HUDEP-2 (cell line): ENCODE measurements at regions not wholly inside any gene's neighbourhood (a gene's known extent, or its start where the extent isn't known, plus 50 kb on each side); places are given as distances from the start of the nearest gene placed in this dataset.
"Not testable (repeated sequence)": the region's sequence is repeated elsewhere in the genome, so short reads cannot be mapped to it uniquely, and the experiment has no call there.

Source experiments
- DNase-seq, 76 experiments: peaks; one replicate each; lab custom pipeline; 2025; ENCODE audit not compliant: unreplicated experiment in 76 of 76; lab: John Stamatoyannopoulos, UW

DNA sequence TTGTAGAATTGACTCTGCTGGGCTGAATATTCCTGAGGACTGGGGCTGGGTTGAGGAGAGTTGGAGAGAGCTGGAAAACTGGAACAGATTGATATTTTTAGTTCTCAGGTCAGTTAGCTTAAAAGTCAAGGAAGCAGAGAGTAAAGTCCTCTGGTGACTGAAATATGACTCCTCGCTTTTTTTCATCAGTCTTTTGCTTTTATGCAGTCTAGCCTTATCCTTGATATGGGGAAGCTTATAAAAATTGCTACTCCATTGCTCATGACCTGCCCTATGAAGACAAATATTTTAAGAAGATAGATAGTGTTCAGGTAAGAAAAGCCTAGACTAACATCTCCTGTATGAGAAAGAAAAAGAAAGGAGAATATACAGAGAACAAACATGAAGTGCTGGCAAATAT, 152.7 kb downstream of the C4orf33 start:
- DNase-seq, result no peak

DNA sequence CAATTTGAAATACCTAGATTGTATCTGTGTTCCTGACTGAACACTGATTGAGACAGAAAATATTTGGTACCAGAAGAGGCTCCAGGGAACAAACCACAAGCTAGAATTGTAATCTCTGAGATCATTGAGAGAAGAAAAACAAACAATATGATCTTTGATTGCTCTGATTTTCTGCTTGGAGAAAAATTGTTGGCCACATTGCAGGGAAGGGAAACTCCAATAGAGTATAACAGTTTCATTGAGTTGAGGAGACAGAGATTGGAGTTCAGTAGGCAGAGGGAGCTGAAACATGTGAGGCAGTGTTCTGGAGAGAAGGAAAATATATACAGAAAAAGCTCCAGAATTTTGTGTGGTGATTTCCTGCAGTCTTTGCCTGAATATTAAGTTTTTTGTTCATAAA, 158.2 kb downstream of the C4orf33 start:
- no peak for DNase-seq

DNA sequence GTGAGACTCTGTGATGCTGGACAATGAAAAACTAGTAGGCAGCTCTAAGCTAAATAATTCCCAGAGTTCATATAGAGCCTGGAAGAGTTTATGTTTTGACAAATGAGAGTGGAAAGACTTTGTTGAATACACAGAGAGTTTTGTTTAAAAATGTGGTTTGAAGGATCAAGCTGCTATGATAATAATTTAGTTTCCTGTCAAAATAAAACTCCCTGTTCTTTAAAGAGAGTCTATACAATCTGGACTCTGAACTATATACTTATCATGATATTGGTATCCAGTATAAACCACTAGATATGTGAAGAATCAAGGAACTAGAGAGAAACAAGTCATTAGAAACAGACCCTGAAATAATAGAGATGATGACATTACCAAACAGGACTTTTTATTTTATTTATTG, 158.6 kb downstream of the C4orf33 start:
- no peak for DNase-seq

DNA sequence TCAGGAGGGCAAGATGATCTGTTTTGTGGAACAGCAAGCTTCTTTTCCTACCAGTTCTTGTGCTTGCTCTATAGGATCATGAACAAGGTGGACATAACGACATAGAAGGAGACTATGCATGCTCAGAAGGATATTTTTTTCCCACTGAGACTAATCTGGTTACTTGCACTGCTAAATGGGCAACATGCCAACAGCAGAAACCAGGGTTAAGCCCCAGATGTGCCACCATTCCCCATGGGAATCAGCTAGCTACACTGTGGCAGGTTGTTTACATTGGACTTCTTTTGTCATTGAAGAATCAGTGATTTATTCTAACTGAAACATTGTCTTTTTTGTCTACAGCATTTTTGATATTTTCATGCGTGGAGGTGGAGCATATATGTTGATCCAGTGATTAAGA, 165.6 kb downstream of the C4orf33 start:
- no peak for DNase-seq

DNA sequence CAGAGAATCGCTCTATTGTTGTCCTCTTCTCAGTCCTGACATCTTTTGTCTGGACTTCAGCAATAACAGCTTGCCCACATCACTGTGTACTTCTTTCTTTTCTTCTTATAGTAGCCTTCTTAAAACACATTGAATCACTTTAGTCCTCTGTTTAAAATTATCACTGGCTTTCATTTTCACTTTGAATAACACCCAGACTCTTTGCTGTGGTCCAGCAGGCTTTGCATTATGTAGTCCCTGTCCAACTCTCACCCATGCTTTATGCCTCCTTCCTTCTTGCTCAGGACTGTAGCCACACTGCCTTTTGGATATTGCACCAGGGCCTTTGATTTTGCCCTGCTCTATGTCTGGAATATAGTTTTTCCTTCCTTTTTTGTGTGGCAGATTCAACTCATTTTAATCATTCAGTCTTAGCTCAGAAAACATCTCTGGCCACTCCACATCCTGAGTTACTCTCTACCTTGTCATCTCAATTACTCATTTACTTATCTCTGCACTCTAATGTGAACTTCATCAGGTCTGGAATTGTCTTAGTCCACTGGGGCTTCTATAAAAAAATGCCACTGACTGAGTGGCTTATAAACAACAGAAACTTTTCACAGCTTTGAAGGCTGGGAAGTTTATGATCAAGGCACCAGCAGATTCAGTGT, 168.2 kb downstream of the C4orf33 start:
- no peak for DNase-seq

DNA sequence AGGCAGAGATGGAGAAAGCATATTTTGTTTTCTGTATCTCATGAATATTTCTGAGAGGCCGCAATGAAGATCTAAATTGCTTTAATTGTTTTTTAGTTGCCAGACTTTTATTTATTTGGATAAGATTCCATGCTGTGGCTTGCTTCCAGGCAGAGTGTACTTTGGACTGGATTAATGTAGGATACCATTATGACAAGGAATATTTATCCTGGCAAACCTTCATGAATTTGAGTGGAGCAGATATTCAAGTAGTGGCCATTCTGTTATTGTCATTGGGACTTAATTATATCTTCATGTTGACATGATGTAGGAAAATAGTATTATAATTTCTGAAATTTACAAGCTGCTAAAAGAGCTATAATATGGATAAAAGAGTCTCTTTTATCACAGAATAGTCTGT, 182.9 kb downstream of the C4orf33 start:
- DNase-seq, result no peak

DNA sequence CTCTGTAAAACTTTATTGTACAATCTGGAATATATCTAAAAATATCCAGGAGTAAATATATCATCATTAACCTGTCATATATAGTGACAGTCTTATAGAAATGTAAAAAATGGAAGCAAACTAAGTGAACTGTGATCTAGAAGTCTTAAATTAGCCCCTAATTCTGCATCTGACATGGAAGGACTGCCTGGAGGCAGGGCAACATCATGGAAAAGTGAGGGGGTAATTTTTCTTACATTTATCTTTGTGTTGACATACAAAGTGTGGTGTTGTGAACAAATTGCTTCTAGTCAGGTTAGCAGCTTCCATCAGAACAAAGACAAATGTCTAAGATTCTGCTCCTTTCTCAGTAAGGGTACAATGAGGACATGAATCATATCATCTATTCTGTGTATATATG, 186.3 kb downstream of the C4orf33 start:
- DNase-seq, result no peak

DNA sequence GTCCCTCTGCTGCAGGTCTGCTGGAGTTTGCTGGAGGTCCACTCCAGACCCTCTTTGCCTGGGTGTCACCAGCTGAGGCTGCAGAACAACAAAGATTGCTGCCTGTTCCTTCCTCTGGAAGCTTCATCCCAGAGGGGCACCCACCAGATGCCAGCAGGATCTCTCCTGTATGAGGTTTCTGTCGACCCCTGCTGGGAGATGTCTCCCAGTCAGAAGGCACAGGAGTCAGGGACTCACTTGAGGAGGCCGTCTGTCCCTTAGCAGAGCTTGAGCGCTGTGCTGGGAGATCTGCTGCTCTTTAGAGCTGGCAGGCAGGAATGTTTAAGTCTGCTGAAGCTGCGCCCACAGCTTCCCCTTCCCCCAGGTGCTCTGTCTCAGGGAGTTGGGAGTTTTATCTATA, 196.2 kb downstream of the C4orf33 start:
- not testable (repeated sequence) for DNase-seq

DNA sequence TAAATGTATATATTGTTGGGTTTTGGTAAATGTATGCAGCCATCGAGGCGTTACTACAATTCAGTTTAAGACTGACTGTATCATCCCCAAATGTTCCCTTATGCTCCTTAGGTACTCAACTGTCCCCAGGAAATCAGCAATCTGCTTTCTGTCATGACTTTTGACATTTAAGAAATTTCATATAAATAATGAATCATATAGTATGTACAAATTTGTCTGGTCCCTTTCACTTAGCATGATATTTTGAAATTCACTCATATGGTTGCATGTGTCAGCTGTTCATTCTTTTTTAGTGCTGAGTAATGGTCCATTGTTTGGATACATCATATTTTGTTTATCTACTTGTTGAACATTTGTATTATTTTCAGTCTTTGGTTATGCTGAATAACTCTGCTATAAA, 218.8 kb downstream of the C4orf33 start:
- no peak for DNase-seq

DNA sequence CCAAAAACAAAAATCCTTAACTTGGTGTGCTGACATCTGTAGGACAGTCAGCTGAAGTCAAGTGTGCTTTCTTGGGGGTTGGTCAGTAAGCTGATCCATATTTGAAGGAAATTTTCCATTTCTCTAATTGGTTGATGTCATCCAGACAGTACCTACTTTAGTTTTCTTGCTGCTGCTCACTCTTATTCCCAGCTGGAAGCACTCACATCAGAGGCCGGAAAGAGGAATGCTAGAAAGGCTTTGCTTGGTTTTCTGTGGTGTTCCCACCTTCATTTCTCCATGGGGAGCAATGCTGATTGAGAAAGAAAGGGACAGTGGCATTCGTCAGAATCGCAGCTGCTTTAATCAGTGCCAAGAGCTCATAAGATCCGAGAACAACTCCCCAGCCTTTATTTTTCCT, 227.0 kb downstream of the C4orf33 start:
- DNase-seq, result no peak

DNA sequence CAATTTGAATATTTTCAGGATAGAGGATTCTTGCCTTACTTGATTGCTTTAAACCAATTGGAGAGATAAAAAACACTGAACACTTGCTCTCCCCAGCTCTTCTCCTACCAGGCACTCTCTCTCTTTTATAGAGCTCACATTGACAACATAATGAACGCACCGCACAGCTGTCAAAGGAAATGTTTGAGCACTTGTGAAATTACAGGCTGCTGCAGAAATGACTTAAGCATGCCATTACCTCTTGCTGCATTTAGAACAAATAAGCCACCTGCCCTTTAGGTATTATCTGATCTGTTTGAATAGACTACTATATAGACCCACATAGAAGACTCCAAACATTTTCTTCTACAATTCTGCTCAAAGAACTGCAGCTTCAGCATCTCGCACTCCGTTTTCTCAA, 227.7 kb downstream of the C4orf33 start:
- no peak for DNase-seq

DNA sequence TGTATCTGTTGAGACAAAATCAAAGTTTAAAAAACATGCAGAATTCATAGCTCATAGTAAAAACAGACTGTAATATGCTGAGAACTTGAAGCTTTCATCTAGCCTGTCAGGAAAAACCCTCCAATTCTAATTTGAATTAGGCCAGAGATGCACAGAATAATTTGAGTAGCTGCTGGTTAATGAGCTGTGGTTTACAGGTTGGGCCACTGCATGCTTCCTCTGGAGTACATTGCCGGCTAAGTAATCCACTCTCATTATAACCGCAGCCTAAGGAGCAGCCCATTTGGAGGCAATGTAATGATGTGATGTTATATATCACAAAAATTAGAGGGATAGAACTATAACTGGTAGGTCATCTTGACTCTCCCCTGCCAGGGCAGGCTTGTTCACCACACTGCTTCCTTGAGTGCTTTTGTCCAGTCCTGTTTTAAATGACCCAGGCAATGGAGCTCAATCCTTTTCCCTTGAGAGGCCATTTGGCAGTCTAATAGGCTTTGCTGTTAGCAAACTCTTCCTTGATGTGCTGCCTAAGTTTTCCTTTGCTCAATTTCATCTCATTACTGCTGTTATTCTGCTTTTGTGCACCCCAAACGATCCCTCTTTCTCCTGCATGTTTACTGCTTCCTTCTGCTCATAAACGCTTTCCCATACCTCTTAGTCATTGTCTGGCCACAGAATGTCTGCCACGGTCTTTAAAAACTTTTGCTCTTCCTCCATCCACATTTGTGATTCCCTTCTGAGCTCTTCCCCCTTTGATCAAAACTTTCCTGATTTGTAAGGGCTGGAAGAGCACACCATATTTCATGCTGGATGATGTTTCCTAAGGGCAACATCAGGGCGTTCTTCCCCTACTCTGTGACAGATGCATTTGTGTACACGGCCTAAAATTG, 230.9 kb downstream of the C4orf33 start:
- no peak for DNase-seq

DNA sequence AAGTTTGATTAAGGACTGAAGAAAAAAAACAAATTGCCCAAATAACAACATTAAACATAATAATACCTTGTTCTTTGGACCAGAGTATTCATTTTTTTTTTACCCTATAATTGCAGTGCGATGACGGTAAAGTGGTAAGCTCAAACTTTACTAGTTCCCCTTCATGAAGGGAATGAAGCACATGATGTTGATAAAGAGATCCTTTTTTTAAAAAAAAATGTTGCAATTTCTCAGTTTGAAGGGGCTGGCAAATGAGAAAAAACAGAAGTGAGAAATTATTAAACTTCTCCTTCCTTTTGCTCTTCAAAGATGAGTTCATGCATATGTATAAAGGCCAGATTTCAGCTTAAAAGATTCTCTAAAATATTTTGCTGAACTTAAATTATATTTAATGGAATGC, 231.7 kb downstream of the C4orf33 start:
- no peak for DNase-seq

DNA sequence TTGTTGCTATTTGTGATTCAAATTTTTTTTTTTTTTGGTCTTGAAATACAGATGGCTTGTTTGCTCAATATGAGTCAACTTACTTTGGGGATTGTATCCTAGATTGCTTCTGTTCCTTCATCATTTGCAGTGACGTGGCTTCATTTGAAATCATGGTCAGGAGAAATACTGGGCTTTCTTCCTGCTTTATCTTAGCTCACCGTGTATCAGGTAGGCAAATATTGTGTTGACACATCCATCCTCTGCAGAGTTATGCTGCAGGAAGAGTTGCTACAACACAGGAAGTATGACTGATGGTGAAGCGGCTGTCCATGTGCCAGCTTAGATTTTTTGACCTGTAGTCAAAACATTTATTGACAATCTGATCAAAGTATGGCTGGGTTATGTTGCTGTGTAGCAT, 232.2 kb downstream of the C4orf33 start:
- no peak for DNase-seq

DNA sequence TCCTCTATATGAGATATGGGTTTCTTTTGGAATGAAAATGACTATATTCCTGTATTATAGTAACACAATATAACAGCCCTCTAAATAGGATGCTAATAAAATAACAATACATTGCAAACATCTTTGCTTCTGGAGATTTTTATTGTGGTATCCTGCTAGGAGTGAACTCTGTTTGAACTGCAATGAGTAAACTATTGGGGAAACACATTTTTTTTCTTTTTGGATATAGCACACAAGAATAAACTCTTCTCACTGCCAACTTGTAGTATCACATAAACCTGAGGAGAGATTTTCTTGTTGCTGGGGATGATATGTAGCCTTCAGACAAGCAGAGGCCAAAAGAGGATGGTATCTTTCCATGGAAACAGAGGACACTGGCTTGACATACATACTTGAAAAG, 238.2 kb downstream of the C4orf33 start:
- no peak for DNase-seq

DNA sequence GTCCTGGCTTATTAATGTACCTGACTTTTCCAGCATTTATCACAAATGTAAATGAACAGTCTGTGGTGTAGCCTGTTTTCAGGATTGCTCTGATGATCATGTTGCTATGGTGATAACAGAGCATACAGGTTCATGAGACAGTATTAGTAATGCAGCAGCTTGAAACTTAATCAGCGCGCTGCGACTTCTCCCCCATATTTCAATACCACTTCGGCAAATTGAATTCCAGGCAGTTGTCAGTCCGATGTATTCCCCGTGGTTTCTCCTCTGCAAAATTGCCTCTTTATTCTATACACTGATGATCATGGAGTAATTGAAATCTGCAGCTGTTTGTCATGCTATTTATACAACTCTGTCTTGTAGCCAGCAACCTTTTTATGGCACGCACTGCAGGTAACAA, 239.3 kb downstream of the C4orf33 start:
- no peak for DNase-seq

DNA sequence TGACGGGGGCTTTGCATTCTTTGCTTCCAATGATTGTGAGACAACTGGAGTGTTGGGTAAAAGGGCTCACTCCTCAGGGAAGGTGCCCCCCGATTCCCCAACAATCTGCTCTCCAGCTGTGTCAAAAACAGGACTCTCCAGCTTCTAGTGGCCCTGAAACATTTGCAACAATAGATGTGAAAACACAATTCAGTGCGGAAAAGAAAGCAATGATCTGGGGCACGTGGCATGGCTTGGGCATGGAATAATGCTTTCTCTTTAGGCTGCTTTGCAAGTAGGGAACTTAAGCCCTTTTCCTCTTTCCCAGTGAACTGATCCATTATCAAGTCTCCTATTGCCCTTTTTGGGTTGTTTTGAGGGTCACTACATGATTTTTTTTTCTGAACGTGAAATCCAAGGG, 239.9 kb downstream of the C4orf33 start:
- DNase-seq, result no peak

DNA sequence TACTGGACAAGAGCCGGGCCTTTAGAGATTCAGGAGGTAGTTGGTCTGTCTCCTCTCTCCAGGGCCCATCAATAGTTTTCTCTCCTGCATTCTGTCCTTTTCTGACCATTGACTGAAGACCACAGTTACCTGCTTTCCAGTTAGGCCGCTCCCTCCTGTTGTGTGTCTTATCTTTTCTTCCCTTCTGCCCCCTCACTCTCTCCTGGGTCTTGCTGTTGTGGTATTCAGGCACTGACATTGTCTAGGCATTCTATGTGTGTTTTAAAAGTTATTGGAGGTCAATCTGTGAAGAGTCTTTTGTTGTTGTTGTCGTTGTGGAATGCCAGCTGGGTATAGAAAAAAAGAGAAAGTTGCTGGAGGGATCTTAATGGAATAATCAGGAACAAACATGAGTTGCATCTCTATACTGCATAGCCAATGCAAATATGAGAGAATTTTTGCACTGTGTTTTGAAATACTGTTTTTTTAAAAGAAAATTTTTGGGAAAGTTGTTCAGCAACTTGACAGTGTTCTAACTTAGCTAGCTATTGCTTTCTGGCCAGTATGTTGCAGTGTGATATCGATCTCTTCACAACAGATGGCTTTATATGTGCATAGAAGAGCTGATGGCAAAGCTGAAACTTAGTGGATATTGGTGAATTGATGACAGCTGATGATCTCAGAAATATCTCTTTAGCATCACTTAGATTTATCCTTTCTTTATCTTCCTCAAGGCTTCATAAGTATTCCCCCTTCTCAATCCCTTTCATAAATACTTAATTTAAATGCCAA, 240.7 kb downstream of the C4orf33 start:
- no peak for DNase-seq

DNA sequence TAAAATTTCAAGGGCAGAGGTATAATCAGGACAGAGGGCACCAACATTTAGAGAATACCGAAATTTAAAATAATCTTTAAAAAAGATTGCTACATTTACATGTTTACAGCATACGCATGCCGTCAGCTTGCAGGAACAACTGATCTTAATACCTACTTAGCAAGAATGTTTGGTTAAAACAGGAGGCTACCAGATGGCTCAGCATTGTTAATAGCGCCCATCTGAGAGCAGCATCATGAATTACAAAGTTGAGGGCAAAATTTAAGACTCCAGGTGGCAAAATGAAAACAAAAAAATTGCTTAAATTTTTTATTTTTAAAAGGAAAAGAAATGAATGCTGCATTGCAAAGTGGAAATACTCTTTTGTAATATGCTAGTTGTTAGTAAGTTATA, 241.3 kb downstream of the C4orf33 start:
- no peak for DNase-seq

DNA sequence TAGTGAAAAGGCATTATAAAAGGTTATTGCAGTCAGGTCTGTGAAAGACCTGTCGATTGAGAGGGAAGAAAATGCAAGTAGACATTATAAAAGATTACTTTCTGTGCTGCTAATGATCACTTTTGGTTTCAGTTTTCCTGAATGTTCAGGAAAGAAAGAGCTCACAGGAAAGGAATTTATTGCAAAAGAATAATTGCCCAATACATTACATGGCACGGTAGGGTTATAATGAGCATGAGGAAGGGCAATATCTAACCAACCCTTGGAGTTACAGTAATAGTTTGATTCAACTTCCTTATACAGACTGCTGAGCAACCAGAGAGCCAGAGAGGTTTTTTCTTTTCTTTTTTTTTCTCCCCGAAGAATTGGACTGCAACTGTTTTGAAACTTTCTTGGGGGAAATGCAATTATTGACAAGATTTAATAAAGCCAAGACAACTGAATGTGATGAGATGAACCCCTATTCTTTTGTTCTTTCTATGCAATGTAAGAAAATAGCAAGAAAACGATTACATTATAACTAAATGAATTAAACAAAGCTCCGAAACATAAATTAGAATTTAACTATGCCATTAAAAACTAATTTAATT, 247.0 kb downstream of the C4orf33 start:
- no peak for DNase-seq

DNA sequence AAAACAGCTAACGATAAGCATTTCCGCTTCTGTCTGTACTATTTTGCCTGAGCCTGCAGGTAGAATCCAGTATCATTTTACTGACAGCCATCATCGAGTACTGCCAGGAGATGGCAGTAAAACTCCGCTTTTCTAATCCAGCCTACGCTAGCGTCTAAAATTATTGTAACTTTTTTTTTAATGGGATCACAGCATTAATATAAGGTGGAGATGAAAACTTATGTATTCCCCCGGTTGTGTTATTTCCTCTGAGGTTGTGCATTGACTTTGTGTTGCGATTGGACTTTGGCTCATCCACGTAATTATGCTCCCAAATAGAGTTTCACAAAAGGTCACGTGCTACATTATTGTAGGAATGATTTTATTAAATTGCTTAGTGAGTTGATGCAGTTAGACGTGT, 248.1 kb downstream of the C4orf33 start:
- DNase-seq, result peak in 11 of 76 experiments; percentile 1 to 31 (median 6)
